ENCODE measurements at regions not wholly inside any gene's neighbourhood (a gene's known extent, or its start where the extent isn't known, plus 50 kb on each side); places are given as distances from the start of the nearest gene placed in this dataset.
"Not testable (repeated sequence)": the region's sequence is repeated elsewhere in the genome, so short reads cannot be mapped to it uniquely, and the experiment has no call there.

GRCh38 chr18:40314199-40314598, 1640.8 kb upstream of the PIK3C3 start:
- Histone ChIP-seq H3K27me3 (no peaks in the 10 kb centered on the region), H3K4me1 (no peaks in the 10 kb centered on the region), H3K27ac (no peak overlapping the region), H3K36me3 (no peaks in the 10 kb centered on the region), H3K9me3 (no peaks in the 10 kb centered on the region), H3K4me3 (no peak overlapping the region)
- WGBS, result 55% methylated on average over 2 of the region's 2 CpGs
- no peak for TF ChIP-seq EP300 (IDR thresholded peaks at IDR 0.05)
- TF ChIP-seq POLR2A (IDR thresholded peaks at IDR 0.05), result no peak
- TF ChIP-seq CTCF (IDR thresholded peaks at IDR 0.05), result no peak
- no peak for TF ChIP-seq POLR2AphosphoS5 (IDR thresholded peaks at IDR 0.05)
- DNase-seq (ENCODE audit: low spot score in 2 of 2), result no peak

GRCh38 chr18:40313030-40313642, 1641.9 kb upstream of the PIK3C3 start:
- no peaks in the 10 kb centered on the region for H3K4me1 ChIP-seq
- H3K9me3 ChIP-seq, result no peaks in the 10 kb centered on the region
- H3K4me3 ChIP-seq, result no peak overlapping the region
- WGBS, result 84% methylated on average over 11 of the region's 11 CpGs
- H3K36me3 ChIP-seq, result no peaks in the 10 kb centered on the region
- H3K27ac ChIP-seq, result no peak overlapping the region
- no peak for DNase-seq (ENCODE audit: low spot score in 2 of 2)
- H3K27me3 ChIP-seq, result no peaks in the 10 kb centered on the region
- no peak for TF ChIP-seq POLR2AphosphoS5 (IDR thresholded peaks at IDR 0.05)
- no peak for TF ChIP-seq EP300 (IDR thresholded peaks at IDR 0.05)

GRCh38 chr18:40307627-40308026, 1647.4 kb upstream of the PIK3C3 start:
- H3K27me3 ChIP-seq, result no peaks in the 10 kb centered on the region
- peaks cover 4% of the 10 kb centered on the region for H3K9me3 ChIP-seq
- DNase-seq (ENCODE audit: low spot score in 2 of 2), result no peak
- WGBS, result 57% methylated on average over 3 of the region's 3 CpGs
- H3K4me1 ChIP-seq, result no peaks in the 10 kb centered on the region
- H3K27ac ChIP-seq, result no peak overlapping the region
- TF ChIP-seq POLR2AphosphoS5 (IDR thresholded peaks at IDR 0.05) (no peak), EP300 (IDR thresholded peaks at IDR 0.05) (no peak), CTCF (IDR thresholded peaks at IDR 0.05) (no peak), POLR2A (IDR thresholded peaks at IDR 0.05) (no peak)
- H3K36me3 ChIP-seq, result no peaks in the 10 kb centered on the region
- H3K4me3 ChIP-seq, result no peak overlapping the region

GRCh38 chr18:40296717-40297413, 1658.2 kb upstream of the PIK3C3 start:
- no peak for DNase-seq (ENCODE audit: low spot score in 2 of 2)
- Histone ChIP-seq H3K9me3 (no peaks in the 10 kb centered on the region), H3K27me3 (no peaks in the 10 kb centered on the region), H3K27ac (no peak overlapping the region), H3K4me1 (no peaks in the 10 kb centered on the region), H3K36me3 (no peaks in the 10 kb centered on the region), H3K4me3 (no peak overlapping the region)
- TF ChIP-seq EP300 (IDR thresholded peaks at IDR 0.05) (no peak), POLR2A (IDR thresholded peaks at IDR 0.05) (no peak), CTCF (IDR thresholded peaks at IDR 0.05) (no peak), POLR2AphosphoS5 (IDR thresholded peaks at IDR 0.05) (no peak)
- WGBS, result 49% methylated on average over 1 of the region's 1 CpG

GRCh38 chr18:40292985-40293710, 1661.9 kb upstream of the PIK3C3 start:
- WGBS, result 23% methylated on average over 3 of the region's 3 CpGs
- no peak overlapping the region for H3K27ac ChIP-seq
- TF ChIP-seq POLR2A (IDR thresholded peaks at IDR 0.05) (no peak), EP300 (IDR thresholded peaks at IDR 0.05) (no peak)
- no peaks in the 10 kb centered on the region for H3K27me3 ChIP-seq
- no peaks in the 10 kb centered on the region for H3K9me3 ChIP-seq
- H3K36me3 ChIP-seq, result no peaks in the 10 kb centered on the region
- DNase-seq (ENCODE audit: low spot score in 2 of 2), result no peak
- H3K4me1 ChIP-seq, result no peaks in the 10 kb centered on the region
- no peak overlapping the region for H3K4me3 ChIP-seq

GRCh38 chr18:40283560-40283959, 1671.5 kb upstream of the PIK3C3 start:
- H3K4me3 ChIP-seq, result no peak overlapping the region
- no peaks in the 10 kb centered on the region for H3K27me3 ChIP-seq
- no peak for TF ChIP-seq CTCF (IDR thresholded peaks at IDR 0.05)
- no peak overlapping the region for H3K27ac ChIP-seq
- H3K4me1 ChIP-seq, result no peaks in the 10 kb centered on the region
- 97% methylated on average over 2 of the region's 2 CpGs for WGBS
- no peak for DNase-seq (ENCODE audit: low spot score in 2 of 2)
- no peaks in the 10 kb centered on the region for H3K36me3 ChIP-seq
- H3K9me3 ChIP-seq, result no peaks in the 10 kb centered on the region

GRCh38 chr18:40281356-40281755, 1673.7 kb upstream of the PIK3C3 start:
- not testable (repeated sequence) for H3K27ac ChIP-seq; H3K4me1 ChIP-seq; H3K27me3 ChIP-seq; H3K36me3 ChIP-seq; DNase-seq (ENCODE audit: low spot score in 2 of 2); H3K9me3 ChIP-seq; H3K4me3 ChIP-seq
- 91% methylated on average over 17 of the region's 17 CpGs for whole genome bisulfite sequencing
